Coronary artery (tissue), 2 donors: ENCODE measurements at regions not wholly inside any gene's neighbourhood (a gene's known extent, or its start where the extent isn't known, plus 50 kb on each side); places are given as distances from the start of the nearest gene placed in this dataset.
A peak's percentile ranks its signal among the peaks of the same experiment; 100 is the strongest.

Experiments
- DNase-seq: peaks from one replicate; pipeline ENCODE4 v3.0.0-alpha.2; 2017; ENCODE audit warnings: low spot score
- H3K27ac ChIP-seq, 2 donors: fragments of 200-600 bp; sonication (generic); one replicate each; pipeline ENCODE4 v1.5.1; 2016 to 2019
- H3K4me3 ChIP-seq: fragments of 200-600 bp; sonication (generic); 2 replicates; pipeline ENCODE4 v1.5.1; 2016; ENCODE audit warnings: mild to moderate bottlenecking, moderate library complexity
- CTCF ChIP-seq: fragments of 200-600 bp; sonication (generic); IDR thresholded peaks from one replicate; pipeline ENCODE4 v1.5.1; 2019; ENCODE audit warnings: antibody characterized with exemption

DNA sequence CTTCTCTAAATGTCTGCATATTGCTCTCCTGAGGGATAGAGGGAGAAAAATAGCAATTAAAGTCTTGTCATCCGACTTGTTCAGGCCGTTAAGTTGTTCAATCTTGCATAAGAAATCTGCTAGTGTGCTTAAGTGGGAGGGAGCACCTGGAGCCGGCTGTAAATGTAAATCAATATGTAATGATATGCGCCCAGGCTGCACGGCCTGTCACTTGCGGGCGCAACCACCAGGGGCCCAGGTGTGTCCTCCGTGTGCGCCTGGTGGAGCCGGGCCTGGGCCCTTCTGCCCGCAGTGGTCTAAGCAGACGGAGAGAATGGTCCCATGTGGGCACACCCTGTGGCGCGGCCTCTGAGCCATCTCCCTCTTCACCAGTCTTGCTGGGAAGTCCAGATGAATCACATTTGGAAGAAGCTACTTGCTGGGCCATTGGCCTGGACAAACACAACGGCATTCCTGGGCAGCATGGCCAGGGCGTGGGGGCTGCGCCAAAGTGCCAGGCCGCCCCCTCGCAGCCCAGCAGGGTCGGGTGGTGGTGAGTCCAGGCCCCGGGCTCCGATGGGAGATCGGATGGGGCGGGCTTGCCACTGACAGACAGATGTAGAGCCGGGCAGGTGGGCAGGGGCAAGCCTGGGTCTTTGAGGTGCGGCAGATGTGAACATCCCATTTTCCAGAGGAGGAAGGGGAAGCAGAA lies 193.3 kb upstream of the C14orf180 start:
- Histone ChIP-seq H3K27ac (no peak overlapping the region), H3K4me3 (no peak overlapping the region)
- DNase-seq = peak; percentile 49
- no peak for TF ChIP-seq CTCF

DNA sequence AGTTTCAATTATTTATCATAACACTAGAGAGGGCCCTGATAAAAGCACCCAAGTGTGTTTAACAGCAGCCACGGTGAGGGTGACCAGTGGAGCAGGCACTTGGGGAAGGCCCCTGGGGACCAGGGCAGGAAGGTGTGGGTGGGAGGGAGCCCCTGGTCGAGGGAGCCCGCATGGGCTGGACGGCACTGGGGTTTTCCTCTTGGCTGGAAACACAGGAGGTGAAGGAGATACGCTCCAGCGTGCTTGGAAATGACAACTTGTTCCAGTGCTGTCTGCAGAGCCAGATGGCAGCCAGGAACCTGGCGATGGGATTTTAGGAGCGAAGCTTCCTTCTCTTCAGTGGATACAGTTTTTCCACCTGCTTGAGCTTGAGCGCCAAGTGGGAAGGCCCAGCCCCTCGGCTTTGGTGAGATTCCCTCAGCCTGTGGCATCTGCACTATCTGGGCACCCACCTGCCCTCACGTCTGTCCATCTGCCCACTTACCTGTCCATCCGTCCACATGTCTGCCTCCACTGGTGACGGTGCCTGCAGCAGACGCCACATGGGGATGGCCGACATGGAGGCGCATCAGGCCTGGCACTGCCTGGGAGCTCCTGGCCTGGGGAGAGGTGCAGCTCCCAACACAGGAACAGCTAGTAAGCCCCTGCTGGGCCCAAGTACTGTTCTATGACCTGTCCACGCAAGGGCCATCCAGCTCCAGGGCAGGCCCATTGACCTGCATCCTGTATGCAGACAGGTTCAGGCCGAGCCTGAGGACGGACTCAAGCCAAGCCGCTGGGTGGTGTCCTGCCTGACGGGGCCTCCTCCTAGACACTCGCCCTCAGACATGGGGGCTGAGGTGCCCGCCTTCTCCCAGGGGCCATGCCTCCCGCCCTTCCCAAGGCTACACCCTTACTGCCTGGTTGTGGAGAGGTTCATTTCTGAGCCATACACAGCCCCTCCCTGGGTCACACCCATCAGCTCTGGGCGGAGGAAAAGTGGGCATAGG lies 192.2 kb upstream of the C14orf180 start:
- Histone ChIP-seq H3K27ac (no peak overlapping the region), H3K4me3 (no peak overlapping the region)
- peak; percentile 60 for DNase-seq
- no peak for TF ChIP-seq CTCF

DNA sequence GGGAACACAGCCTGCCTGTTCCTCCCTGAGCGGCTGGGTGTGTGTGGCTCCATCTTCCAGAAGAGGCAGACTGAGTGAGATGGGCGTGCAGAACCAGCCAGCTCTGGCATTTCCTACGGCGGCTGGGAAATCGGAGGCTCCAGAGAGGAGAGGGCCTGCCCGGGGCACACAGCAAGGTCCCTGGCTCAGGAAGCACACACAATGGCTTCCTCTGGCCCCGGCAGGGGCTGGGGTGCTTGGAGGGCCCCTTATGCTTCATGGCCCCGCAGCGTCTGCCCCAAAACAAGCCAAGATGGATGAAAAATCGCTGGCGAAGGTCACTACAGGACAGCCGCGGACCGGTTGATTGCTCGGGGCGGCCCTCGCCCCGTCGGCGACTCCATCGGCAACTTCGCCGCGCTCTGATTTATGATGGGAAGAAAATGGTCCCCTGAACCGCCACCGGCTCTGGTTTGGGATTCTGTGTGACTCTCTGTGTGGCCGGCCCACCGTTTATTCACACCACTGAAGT lies 191.5 kb upstream of the C14orf180 start:
- H3K4me3 ChIP-seq = no peak overlapping the region
- H3K27ac ChIP-seq = no peak overlapping the region
- TF ChIP-seq CTCF = no peak
- no peak for DNase-seq

- no peak overlapping the region for H3K27ac ChIP-seq
- H3K4me3 ChIP-seq = no peak overlapping the region
- DNase-seq = peak; percentile 58
- no peak for TF ChIP-seq CTCF
Observed at GRCh38 chr14:104388541-104389325, 190.8 kb upstream of the C14orf180 start.

DNA sequence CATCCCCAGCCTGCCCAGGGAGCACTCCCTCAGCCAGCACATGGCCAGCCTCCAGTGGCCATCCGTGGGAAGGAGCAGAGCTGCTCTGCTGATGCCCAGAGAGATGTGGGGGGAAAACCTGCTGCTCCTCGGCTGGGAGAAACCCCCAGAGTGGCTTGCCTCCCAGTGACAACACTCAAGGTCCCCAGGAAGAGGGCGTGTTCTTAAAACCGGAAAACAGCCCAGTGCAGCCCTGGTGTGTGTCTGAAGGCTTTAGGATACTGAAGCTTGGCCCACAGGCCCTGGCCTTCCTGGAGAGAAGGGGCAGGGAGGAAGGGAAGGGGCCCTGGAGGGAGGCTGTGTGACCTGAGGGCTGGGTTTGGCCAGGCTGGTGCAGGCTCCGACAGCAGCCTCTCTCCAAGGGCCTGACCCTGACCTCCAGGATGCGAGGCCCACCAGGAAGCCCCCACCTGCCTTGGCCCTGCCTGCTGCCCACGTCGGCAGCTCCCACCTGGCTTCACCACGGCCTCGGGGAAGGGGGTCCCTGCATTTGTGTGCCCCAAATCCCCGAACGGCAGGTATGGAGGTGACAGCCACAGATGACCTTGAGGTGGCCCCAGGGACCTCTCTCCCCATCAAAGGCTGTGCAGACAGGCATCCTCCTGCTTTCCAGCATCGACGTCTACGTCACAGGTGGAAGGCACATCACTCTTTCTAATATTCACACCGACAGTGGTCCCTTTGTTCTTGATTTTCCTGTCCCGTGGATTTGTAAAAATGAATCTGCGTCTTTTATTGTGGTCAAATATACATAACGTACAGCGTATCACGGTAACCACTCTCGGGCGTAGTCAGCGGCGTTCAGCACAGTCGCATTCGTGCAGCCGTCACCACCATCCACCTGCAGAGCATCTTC lies 190.0 kb upstream of the C14orf180 start:
- Histone ChIP-seq H3K4me3 (no peak overlapping the region), H3K27ac (no peak overlapping the region)
- no peak for TF ChIP-seq CTCF
- peak; percentile 58 for DNase-seq
